ENCODE measurements at regions not wholly inside any gene's neighbourhood (a gene's known extent, or its start where the extent isn't known, plus 50 kb on each side); places are given as distances from the start of the nearest gene placed in this dataset.

DNA sequence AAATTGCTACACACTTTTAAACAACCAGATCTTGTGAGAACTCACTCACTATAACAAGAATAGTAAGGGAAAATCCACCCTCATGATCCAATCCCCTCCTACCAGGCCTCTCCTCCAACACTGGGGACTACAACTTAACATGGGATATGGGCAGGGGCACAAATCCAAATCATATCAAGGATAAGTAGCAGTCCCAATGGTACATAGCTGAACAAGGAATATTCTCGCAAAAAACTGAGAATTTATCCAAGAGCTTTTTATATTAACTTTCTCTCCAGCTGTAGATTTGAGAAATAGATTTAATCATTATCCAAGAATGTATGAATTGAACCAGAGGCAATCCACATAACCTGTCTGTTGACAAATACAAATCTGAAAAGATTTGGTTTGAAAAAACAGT, 185.2 kb downstream of the TMTC3 start:
- peak overlapping the region; percentile 85; the same call in 1 of the 2 replicates for H3K18ac ChIP-seq (ENCODE audit: low read depth, low read length)
- H3K4ac ChIP-seq (ENCODE audit: low read depth, low read length), result peak overlapping the region; percentile 75
- no peaks in the 10 kb centered on the region for H3K27me3 ChIP-seq (ENCODE audit: control insufficient read depth, insufficient read depth, low read length)
- DNase-seq (no peak), ATAC-seq (ENCODE audit: low read depth) (no peak)
- no peak overlapping the region for H3K4me2 ChIP-seq (ENCODE audit: low read depth, low read length)
- peak overlapping the region; percentile 13; the same call in 1 of the 2 replicates for H3K23ac ChIP-seq (ENCODE audit: low read depth, low read length)
- no peak overlapping the region; the same call in 1 of the 2 replicates for H4K5ac ChIP-seq (ENCODE audit: low read depth, low read length)
- no TSS peak for BruUV-seq (replicated peaks)
- WGBS, 2 experiments (ENCODE audit: extremely low coverage in 2 of 2, insufficient read length in 1 of 2), result no CpG with 5 or more reads among the region's 1 CpG
- intact Hi-C loops (cut with micrococcal nuclease) (loop anchor here (5.0 to 10.0 kb wide), 2 partner anchors 220 to 668 kb away; no protein-coding TSS in a partner anchor), dilution Hi-C loops (cut with HindIII; ENCODE audit: low sequenced_read_pairs, unreplicated experiment) (no loop called here), in situ Hi-C loops (cut with MboI; ENCODE audit: low sequenced_read_pairs) (no loop called here)
- H3K9me3 ChIP-seq (ENCODE audit: control insufficient read depth, insufficient read depth, low read length), result no peaks in the 10 kb centered on the region
- H3K9ac ChIP-seq (ENCODE audit: low read depth, low read length), result no peak overlapping the region
- peaks cover 4% of the 10 kb centered on the region for H3K4me1 ChIP-seq (ENCODE audit: control insufficient read depth, insufficient read depth, low read length)
- ChIA-PET CTCF (no interaction called here), POLR2A (ENCODE audit: unreplicated experiment) (no interaction called here)
- H4K8ac ChIP-seq (ENCODE audit: low read depth in 2 of 2, low read length in 2 of 2), result peak overlapping the region; percentile 23 to 49; a peak in 3 of 4 replicates
- no peak overlapping the region for H2AK9ac ChIP-seq (replicated peaks; ENCODE audit: low read depth, low read length, poor library complexity)
- H4K20me1 ChIP-seq (ENCODE audit: insufficient read depth, low read length), result peaks cover 3% of the 10 kb centered on the region; the same call in 1 of the 2 replicates
- TF ChIP-seq CEBPB (IDR thresholded peaks at IDR 0.05; ENCODE audit: low read depth, low read length) (no peak), RFX5 (IDR thresholded peaks at IDR 0.05; ENCODE audit: low read depth, low read length) (no peak), RAD21 (IDR thresholded peaks at IDR 0.05; ENCODE audit: low read length) (no peak), BHLHE40 (IDR thresholded peaks at IDR 0.05; ENCODE audit: low read depth, low read length) (no peak), MAZ (IDR thresholded peaks at IDR 0.05; ENCODE audit: borderline replicate concordance, low read depth, low read length) (no peak)
- H2BK15ac ChIP-seq (ENCODE audit: low read depth, low read length), result peak overlapping the region; percentile 97
- no peak overlapping the region for H3K4me3 ChIP-seq (ENCODE audit: insufficient read depth, low read depth, low read length)
- no peaks in the 10 kb centered on the region for H3K36me3 ChIP-seq (ENCODE audit: control insufficient read depth, insufficient read depth, low read length)
- H2BK120ac ChIP-seq (ENCODE audit: low read depth, low read length), result peak overlapping the region; percentile 66
- no peaks in the 10 kb centered on the region; the same call in 1 of the 2 replicates for H3K9me1 ChIP-seq (ENCODE audit: insufficient read depth, low read length)
- H2AFZ ChIP-seq (replicated peaks; ENCODE audit: low read length, poor library complexity), result no peak overlapping the region
- peak overlapping the region; percentile 78; the same call in 1 of the 2 replicates for H2BK20ac ChIP-seq (ENCODE audit: low read depth, low read length)
- H2AK5ac ChIP-seq (ENCODE audit: low read depth, low read length), result peak overlapping the region; percentile 46
- H3K27ac ChIP-seq (ENCODE audit: insufficient read depth, low read length), result no peak overlapping the region
- no peak overlapping the region for H3K56ac ChIP-seq (ENCODE audit: extremely low read depth, insufficient read depth, low read length)
- H2BK5ac ChIP-seq (ENCODE audit: low read depth, low read length, poor library complexity, severe bottlenecking), result peak overlapping the region; percentile 95
- peak overlapping the region; percentile 41 for H3K14ac ChIP-seq (replicated peaks; ENCODE audit: low read depth, low read length)
- H4K91ac ChIP-seq (ENCODE audit: insufficient read depth, low read depth, low read length), result peak overlapping the region; percentile 46
- H3K79me1 ChIP-seq (ENCODE audit: low read depth in 1 of 2, low read length in 2 of 2), result no peaks in the 10 kb centered on the region; a peak in 1 of 4 replicates

All from IMR-90 (cell line).